ENCODE measurements at regions not wholly inside any gene's neighbourhood (a gene's known extent, or its start where the extent isn't known, plus 50 kb on each side); places are given as distances from the start of the nearest gene placed in this dataset.

GRCh38 chr4:24719615-24720014 lies 75.8 kb upstream of the SOD3 start:
- peak; percentile 4 for DNase-seq (ENCODE audit: low read depth)

GRCh38 chr4:24720436-24720835 lies 74.9 kb upstream of the SOD3 start:
- DNase-seq (ENCODE audit: low read depth): no peak

- no peak for DNase-seq (ENCODE audit: low read depth)
Measured at GRCh38 chr4:24720979-24721378, 74.4 kb upstream of the SOD3 start.

- no peak for DNase-seq (ENCODE audit: low read depth)
Measured at GRCh38 chr4:24722026-24722568, 73.3 kb upstream of the SOD3 start.

GRCh38 chr4:24727390-24728224 lies 67.8 kb upstream of the SOD3 start:
- DNase-seq (ENCODE audit: low read depth): no peak

- DNase-seq (ENCODE audit: low read depth): no peak
Measured at GRCh38 chr4:24729119-24729730, 66.1 kb upstream of the SOD3 start.

GRCh38 chr4:24730256-24731001 lies 64.9 kb upstream of the SOD3 start:
- no peak for DNase-seq (ENCODE audit: low read depth)

GRCh38 chr4:24731448-24731847 lies 63.9 kb upstream of the SOD3 start:
- no peak for DNase-seq (ENCODE audit: low read depth)

GRCh38 chr4:24734511-24734910 lies 60.9 kb upstream of the SOD3 start:
- DNase-seq (ENCODE audit: low read depth): no peak

GRCh38 chr4:24736066-24736465 lies 59.3 kb upstream of the SOD3 start:
- DNase-seq (ENCODE audit: low read depth): peak; percentile 13

- no peak for DNase-seq (ENCODE audit: low read depth)
Measured at GRCh38 chr4:24741910-24742309, 53.5 kb upstream of the SOD3 start.

- DNase-seq (ENCODE audit: low read depth): no peak
Measured at GRCh38 chr4:24742335-24742734, 53.0 kb upstream of the SOD3 start.

- DNase-seq (ENCODE audit: low read depth): no peak
Measured at GRCh38 chr4:24742773-24743172, 52.6 kb upstream of the SOD3 start.

GRCh38 chr4:24743206-24743605 lies 52.2 kb upstream of the SOD3 start:
- no peak for DNase-seq (ENCODE audit: low read depth)

GRCh38 chr4:24743927-24744326 lies 51.4 kb upstream of the SOD3 start:
- DNase-seq (ENCODE audit: low read depth): no peak

- peak; percentile 26 for DNase-seq (ENCODE audit: low read depth)
Measured at GRCh38 chr4:24745172-24745895, 50.0 kb upstream of the SOD3 start.

Measured in renal cortical epithelial cell (primary cell).